ENCODE measurements at regions not wholly inside any gene's neighbourhood (a gene's known extent, or its start where the extent isn't known, plus 50 kb on each side); places are given as distances from the start of the nearest gene placed in this dataset.

- no peak for TF ChIP-seq CTCF (IDR thresholded peaks at IDR 0.05)
- no peak for TF ChIP-seq POLR2A (IDR thresholded peaks at IDR 0.05)
Measured at GRCh38 chr11:37533087-37533486, 935.1 kb upstream of the RAG2 start.
